H1 (cell line): ENCODE measurements at regions not wholly inside any gene's neighbourhood (a gene's known extent, or its start where the extent isn't known, plus 50 kb on each side); places are given as distances from the start of the nearest gene placed in this dataset.

Experiments used
- CTCF ChIA-PET: fragments of 300-600 bp; sonication (Branson Sonifier 250); formaldehyde crosslinking; loops from one replicate; lab custom pipeline; 2021; ENCODE audit not compliant: partially characterized antibody; lab: Charles Lee
- POLR2A ChIA-PET: fragments of 300-600 bp; sonication (Branson Sonifier 250); formaldehyde crosslinking; loops from one replicate; lab custom pipeline; 2021; ENCODE audit warnings: inconsistent platforms; ENCODE audit not compliant: partially characterized antibody; lab: Charles Lee
- DNase-seq, 2 experiments: peaks; one replicate each; pipeline versions ENCODE4 v3.0.0 to v3.0.0-alpha.2; 2010 to 2022; ENCODE audit warnings: low spot score in 2 of 2, low read depth in 1 of 2, mixed read lengths in 1 of 2
- FAIRE-seq: peaks from 2 replicates; lab custom pipeline; 2011; peaks lifted over from hg19 to GRCh38; lab: Jason Lieb, UNC
- H2AFZ ChIP-seq: 2 replicates; pipeline ENCODE4 v1.8.1; 2012; ENCODE audit warnings: low read length, inconsistent platforms
- H2AK5ac ChIP-seq: 2 replicates; pipeline ENCODE4 v1.6.1; 2013; ENCODE audit warnings: low read depth, low read length
- H2BK120ac ChIP-seq: replicated peaks from 2 replicates; pipeline ENCODE3; 2013; ENCODE audit warnings: low read depth, low read length, inconsistent platforms
- H2BK12ac ChIP-seq: 2 replicates; pipeline ENCODE4 v1.6.1; 2013; ENCODE audit warnings: low read depth, low read length
- H2BK15ac ChIP-seq: 2 replicates; pipeline ENCODE4 v1.6.1; 2013; ENCODE audit warnings: low read length
- H2BK20ac ChIP-seq: 2 replicates; pipeline ENCODE4 v1.6.1; 2013; ENCODE audit warnings: low read length
- H2BK5ac ChIP-seq: 2 replicates; pipeline ENCODE4 v1.6.1; 2013; ENCODE audit warnings: low read depth, low read length
- H3K14ac ChIP-seq: 2 replicates; pipeline ENCODE4 v1.6.1; 2013; ENCODE audit warnings: inconsistent platforms; ENCODE audit not compliant: insufficient read length
- H3K18ac ChIP-seq: 2 replicates; pipeline ENCODE4 v1.6.1; 2013; ENCODE audit warnings: low read length; ENCODE audit errors: extremely low read depth
- H3K23ac ChIP-seq: 2 replicates; pipeline ENCODE4 v1.6.1; 2013; ENCODE audit warnings: inconsistent platforms; ENCODE audit not compliant: insufficient read length
- H3K23me2 ChIP-seq: 2 replicates; pipeline ENCODE4 v1.6.1; 2013; ENCODE audit warnings: low read depth, low read length
- H3K27ac ChIP-seq: 2 replicates; pipeline ENCODE4 v1.6.1; 2011; ENCODE audit warnings: low read depth, low read length, inconsistent platforms
- H3K27me3 ChIP-seq, 4 experiments: replicated peaks in 1 of 4; 1 replicate in 1 of 4; 2 replicates in 3 of 4; pipeline versions ENCODE4 v1.6.1 to v1.8.1; 2011 to 2013; ENCODE audit warnings: low read length in 3 of 4, mild to moderate bottlenecking in 3 of 4, inconsistent platforms in 2 of 4, mixed read lengths in 2 of 4, moderate library complexity in 1 of 4; ENCODE audit not compliant: control insufficient read depth in 3 of 4, insufficient read depth in 3 of 4; ENCODE audit errors: extremely low read depth in 1 of 4
- H3K36me3 ChIP-seq, 4 experiments: 2 replicates each; pipeline versions ENCODE4 v1.6.1 to v1.8.1; 2011 to 2013; ENCODE audit warnings: mild to moderate bottlenecking in 4 of 4, low read length in 3 of 4, moderate library complexity in 2 of 4, control low read depth in 1 of 4, inconsistent platforms in 1 of 4; ENCODE audit not compliant: insufficient read depth in 4 of 4, control insufficient read depth in 2 of 4
- H3K4ac ChIP-seq: replicated peaks from 2 replicates; pipeline ENCODE3; 2013; ENCODE audit warnings: low read length, low read depth, mixed read lengths, inconsistent platforms; ENCODE audit not compliant: insufficient read length
- H3K4me1 ChIP-seq, 4 experiments: replicated peaks in 1 of 4; 1 replicate in 1 of 4; 2 replicates in 3 of 4; pipeline versions ENCODE4 v1.6.1 to v1.8.1; 2011 to 2013; ENCODE audit warnings: low read length in 3 of 4, inconsistent platforms in 2 of 4, mixed read lengths in 1 of 4; ENCODE audit not compliant: insufficient read depth in 4 of 4, control insufficient read depth in 3 of 4
- H3K4me2 ChIP-seq, 2 experiments: 2 replicates each; pipeline versions ENCODE4 v1.6.1 to v1.8.1; 2011 to 2013; ENCODE audit warnings: low read depth in 2 of 2, low read length in 2 of 2, control low read depth in 1 of 2, inconsistent platforms in 1 of 2, mild to moderate bottlenecking in 1 of 2; ENCODE audit not compliant: insufficient read depth in 1 of 2
- H3K4me3 ChIP-seq, 4 experiments: fragments of 200-600, 300-600 bp in 1 of 4; sonication (generic), shearing (Covaris generic), sonication (Bioruptor Twin) in 1 of 4; 2 replicates each; pipeline versions ENCODE4 v1.5.1 to v1.8.1; 2011 to 2016; ENCODE audit warnings: low read length in 4 of 4, low read depth in 3 of 4, control low read depth in 2 of 4, inconsistent platforms in 2 of 4, mild to moderate bottlenecking in 2 of 4, mixed read lengths in 1 of 4, moderate library complexity in 1 of 4; ENCODE audit not compliant: insufficient read depth in 2 of 4; ENCODE audit errors: extremely low read depth in 1 of 4
- H3K56ac ChIP-seq: replicated peaks from 2 replicates; pipeline ENCODE3; 2013; ENCODE audit warnings: low read depth, mild to moderate bottlenecking, mixed read lengths, low read length, inconsistent platforms; ENCODE audit not compliant: insufficient read length
- H3K79me1 ChIP-seq: 2 replicates; pipeline ENCODE4 v1.6.1; 2013; ENCODE audit warnings: low read depth, low read length, control low read depth
- H3K79me2 ChIP-seq, 2 experiments: 2 replicates each; pipeline versions ENCODE4 v1.6.1 to v1.8.1; 2012 to 2013; ENCODE audit warnings: low read length in 2 of 2, mild to moderate bottlenecking in 2 of 2, inconsistent platforms in 1 of 2; ENCODE audit not compliant: insufficient read depth in 2 of 2, control insufficient read depth in 1 of 2
- H3K9ac ChIP-seq, 4 experiments: replicated peaks in 1 of 4; 1 replicate in 1 of 4; 2 replicates in 3 of 4; pipeline versions ENCODE4 v1.6.1 to v1.8.1; 2011 to 2013; ENCODE audit warnings: low read depth in 3 of 4, low read length in 3 of 4, control low read depth in 2 of 4, mild to moderate bottlenecking in 2 of 4, moderate library complexity in 2 of 4, inconsistent platforms in 1 of 4; ENCODE audit errors: extremely low read depth in 1 of 4
- H3K9me3 ChIP-seq, 2 experiments: 2 replicates each; pipeline versions ENCODE4 v1.6.1 to v1.8.1; 2012 to 2013; ENCODE audit warnings: mild to moderate bottlenecking in 2 of 2, moderate library complexity in 2 of 2, control low read depth in 1 of 2, inconsistent platforms in 1 of 2, low read depth in 1 of 2, low read length in 1 of 2, mixed read lengths in 1 of 2; ENCODE audit not compliant: insufficient read depth in 2 of 2
- H4K20me1 ChIP-seq, 2 experiments: replicated peaks in 1 of 2; 2 replicates each; pipeline versions ENCODE3 to v1.8.1; 2011 to 2013; ENCODE audit warnings: inconsistent platforms in 2 of 2, low read length in 2 of 2, mild to moderate bottlenecking in 1 of 2; ENCODE audit not compliant: insufficient read depth in 2 of 2, control insufficient read depth in 1 of 2
- H4K5ac ChIP-seq: 2 replicates; pipeline ENCODE4 v1.6.1; 2013; ENCODE audit warnings: low read length, low read depth, mixed read lengths, inconsistent platforms; ENCODE audit not compliant: insufficient read length
- H4K8ac ChIP-seq: 2 replicates; pipeline ENCODE4 v1.8.0; 2013; ENCODE audit warnings: mild to moderate bottlenecking, moderate library complexity, low read length, inconsistent platforms; ENCODE audit not compliant: insufficient read depth; ENCODE audit errors: extremely low read depth
- H4K91ac ChIP-seq: replicated peaks from 2 replicates; pipeline ENCODE3; 2013; ENCODE audit warnings: low read length, mixed read lengths, inconsistent platforms; ENCODE audit not compliant: insufficient read length
- ATF2 ChIP-seq: IDR thresholded peaks from 2 replicates; pipeline ENCODE4 v1.6.1; 2012; ENCODE audit warnings: low read length, inconsistent platforms
- CHD2 ChIP-seq: IDR thresholded peaks from 2 replicates; pipeline ENCODE4 v1.6.1; 2012; ENCODE audit warnings: low read length, improper control_type of control experiment
- HDAC2 ChIP-seq, 2 experiments: fragments of 300-600 bp in 1 of 2; sonication (generic) in 1 of 2; IDR thresholded peaks; 2 replicates each; pipeline ENCODE4 v1.6.1; 2011 to 2012; ENCODE audit warnings: low read depth in 2 of 2, low read length in 2 of 2, mild to moderate bottlenecking in 2 of 2, moderate library complexity in 2 of 2, borderline replicate concordance in 1 of 2, inconsistent platforms in 1 of 2
- KDM4A ChIP-seq: IDR thresholded peaks from one replicate; pipeline ENCODE4 v1.7.1; 2012; ENCODE audit warnings: low read depth, mild to moderate bottlenecking, moderate library complexity, low read length, inconsistent platforms; ENCODE audit not compliant: severe bottlenecking
- POU5F1 ChIP-seq: IDR thresholded peaks from 2 replicates; pipeline ENCODE4 v1.6.1; 2011; ENCODE audit warnings: low read depth, mild to moderate bottlenecking, low read length, moderate library complexity
- SP1 ChIP-seq: IDR thresholded peaks from 2 replicates; pipeline ENCODE4 v1.6.1; 2011; ENCODE audit warnings: low read depth, low read length
- SUZ12 ChIP-seq: fragments of 200-600 bp; sonication (generic); IDR thresholded peaks from 2 replicates; pipeline ENCODE4 v1.6.1; 2012; ENCODE audit warnings: mild to moderate bottlenecking, inconsistent platforms, low read length, moderate library complexity, mixed read lengths
- WGBS, 2 experiments: shearing (Covaris generic) in 1 of 2; methylation state at CpG; one replicate each; pipeline versions ENCODE4 v1.1.6 to v1.1.7; 2013 to 2015; ENCODE audit warnings: low lambda C conversion rate in 2 of 2, mixed read lengths in 2 of 2, inconsistent platforms in 1 of 2, low coverage in 1 of 2, missing lambda C conversion rate in 1 of 2; ENCODE audit not compliant: insufficient replicate concordance in 2 of 2, insufficient coverage in 1 of 2, insufficient read length in 1 of 2; ENCODE audit errors: extremely low coverage in 1 of 2, missing lambda C conversion rate in 1 of 2; 5-methylcytosine and 5-hydroxymethylcytosine counted together

DNA sequence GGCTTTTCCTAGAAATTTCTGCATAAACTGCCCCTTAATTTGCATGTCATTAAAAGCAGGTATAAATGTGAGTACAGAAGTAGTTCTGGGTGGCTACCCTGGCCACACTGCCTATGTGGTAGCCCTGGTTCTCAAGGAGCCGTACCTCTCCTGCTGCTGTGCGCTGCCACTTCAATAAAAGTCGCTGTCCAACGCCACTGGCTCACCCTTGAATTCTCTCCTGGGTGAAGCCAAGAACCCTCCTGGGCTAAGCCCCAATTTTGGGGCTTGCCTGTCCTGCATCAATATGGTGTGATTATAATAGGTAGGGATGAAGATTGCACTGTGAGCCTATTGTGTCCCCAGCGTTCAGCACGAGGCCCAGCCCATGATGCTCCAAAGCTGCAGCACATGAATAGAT, 65.6 kb upstream of the C1orf174 start:
- no peaks in the 10 kb centered on the region for H3K79me2 ChIP-seq
- H2BK15ac ChIP-seq, result no peak overlapping the region
- H3K4ac ChIP-seq, result no peak overlapping the region
- H4K5ac ChIP-seq, result no peak overlapping the region
- H3K27ac ChIP-seq, result no peak overlapping the region
- H3K79me1 ChIP-seq, result no peaks in the 10 kb centered on the region
- H2AK5ac ChIP-seq, result no peak overlapping the region
- H3K23ac ChIP-seq, result no peak overlapping the region
- FAIRE-seq (no peak), DNase-seq (no peak)
- no peaks in the 10 kb centered on the region for H3K23me2 ChIP-seq
- H3K18ac ChIP-seq, result no peak overlapping the region
- no peak overlapping the region for H3K9ac ChIP-seq
- no peak for TF ChIP-seq SUZ12
- no peak for TF ChIP-seq SP1
- no peak for TF ChIP-seq ATF2
- TF ChIP-seq POU5F1, result no peak
- TF ChIP-seq CHD2, result no peak
- TF ChIP-seq HDAC2 (IDR thresholded peaks at IDR 0.05; ENCODE audit: borderline replicate concordance in 1 of 2, low read depth in 2 of 2, low read length in 2 of 2), result no peak
- no peak for TF ChIP-seq KDM4A
- TF ChIP-seq, all 59 proteins: peak for 0
- CTCF ChIA-PET, result no interaction called here
- Histone ChIP-seq H4K20me1 (no peaks in the 10 kb centered on the region), H3K56ac (no peak overlapping the region), H3K14ac (no peak overlapping the region), H2BK12ac (no peak overlapping the region), H3K4me1 (no peaks in the 10 kb centered on the region; a peak in 1 of 7 replicates), H2BK20ac (no peak overlapping the region), H2BK120ac (no peak overlapping the region), H2BK5ac (no peak overlapping the region), H4K8ac (no peak overlapping the region), H3K4me2 (no peak overlapping the region), H4K91ac (no peak overlapping the region), H3K9me3 (peaks cover 25 to 30% of the 10 kb centered on the region in 2 experiments), H3K36me3 (no peaks in the 10 kb centered on the region), H2AFZ (no peak overlapping the region), H3K27me3 (0 out of 7 replicates have a peak, but pooled peaks cover 0 to 3% (median 0%) of the 10 kb centered on the region in 4 experiments), H3K4me3 (no peak overlapping the region)
- 97% methylated on average over 6 of the region's 6 CpGs; no CpG with 5 or more reads in 1 of the 2 experiments for WGBS, 2 experiments
- POLR2A ChIA-PET, result no interaction called here
